Brain microvascular endothelial cell (primary cell): ENCODE measurements at regions not wholly inside any gene's neighbourhood (a gene's known extent, or its start where the extent isn't known, plus 50 kb on each side); places are given as distances from the start of the nearest gene placed in this dataset.

Source experiments
- DNase-seq: peaks from one replicate; pipeline ENCODE4 v3.0.0-alpha.2; 2020
- H3K27ac ChIP-seq: fragments of 250-450 bp; sonication (Bioruptor Pico); 2 replicates; pipeline ENCODE4 v1.5.1; 2020; ENCODE audit warnings: mild to moderate bottlenecking, moderate library complexity
- H3K27me3 ChIP-seq: fragments of 250-450 bp; sonication (Bioruptor Pico); replicated peaks from 2 replicates; pipeline ENCODE4 v1.5.1; 2020; ENCODE audit warnings: mild to moderate bottlenecking
- H3K36me3 ChIP-seq: fragments of 250-450 bp; sonication (Bioruptor Pico); replicated peaks from 2 replicates; pipeline ENCODE4 v1.5.1; 2020; ENCODE audit warnings: mild to moderate bottlenecking
- H3K4me3 ChIP-seq: 2 replicates; pipeline ENCODE4 v1.5.1; 2011; ENCODE audit warnings: low read depth, mild to moderate bottlenecking, control low read depth, low read length, moderate library complexity
- in situ Hi-C: cut with HindIII; loops from 2 replicates; pipeline ENCODE4 v1.10.0; 2017; ENCODE audit warnings: low sequenced_read_pairs, low pct_ligation_motif_present
- TF ChIP-seq, protein P1 (sequence below): IDR thresholded peaks from 2 replicates; pipeline ENCODE4 v1.5.1; 2011; ENCODE audit warnings: low read depth, mild to moderate bottlenecking, moderate library complexity, low read length, control low read depth, inconsistent platforms; ENCODE audit errors: missing control alignments

DNA sequence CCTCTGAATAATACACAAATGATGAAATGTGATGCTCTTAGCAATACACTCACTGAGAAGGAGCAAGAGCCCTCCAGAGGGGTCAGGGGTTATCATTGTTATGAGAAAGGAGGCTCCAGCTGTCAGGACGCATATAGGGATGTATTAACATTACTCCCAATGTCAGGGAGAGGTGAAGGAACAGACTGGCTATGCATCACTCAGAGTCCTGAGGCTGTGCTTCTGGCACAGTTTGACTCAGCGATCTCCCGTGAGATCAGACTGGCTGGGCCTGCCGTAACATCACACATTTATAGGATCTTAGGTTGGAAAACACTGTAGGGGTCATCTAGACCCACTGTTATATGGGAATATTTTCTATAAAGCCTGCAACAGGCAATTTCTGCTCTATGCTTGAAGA lies 226.5 kb upstream of the GLRA1 start:
- no peaks in the 10 kb centered on the region for H3K36me3 ChIP-seq
- H3K27ac ChIP-seq, result no peak overlapping the region
- TF ChIP-seq, protein P1, sequence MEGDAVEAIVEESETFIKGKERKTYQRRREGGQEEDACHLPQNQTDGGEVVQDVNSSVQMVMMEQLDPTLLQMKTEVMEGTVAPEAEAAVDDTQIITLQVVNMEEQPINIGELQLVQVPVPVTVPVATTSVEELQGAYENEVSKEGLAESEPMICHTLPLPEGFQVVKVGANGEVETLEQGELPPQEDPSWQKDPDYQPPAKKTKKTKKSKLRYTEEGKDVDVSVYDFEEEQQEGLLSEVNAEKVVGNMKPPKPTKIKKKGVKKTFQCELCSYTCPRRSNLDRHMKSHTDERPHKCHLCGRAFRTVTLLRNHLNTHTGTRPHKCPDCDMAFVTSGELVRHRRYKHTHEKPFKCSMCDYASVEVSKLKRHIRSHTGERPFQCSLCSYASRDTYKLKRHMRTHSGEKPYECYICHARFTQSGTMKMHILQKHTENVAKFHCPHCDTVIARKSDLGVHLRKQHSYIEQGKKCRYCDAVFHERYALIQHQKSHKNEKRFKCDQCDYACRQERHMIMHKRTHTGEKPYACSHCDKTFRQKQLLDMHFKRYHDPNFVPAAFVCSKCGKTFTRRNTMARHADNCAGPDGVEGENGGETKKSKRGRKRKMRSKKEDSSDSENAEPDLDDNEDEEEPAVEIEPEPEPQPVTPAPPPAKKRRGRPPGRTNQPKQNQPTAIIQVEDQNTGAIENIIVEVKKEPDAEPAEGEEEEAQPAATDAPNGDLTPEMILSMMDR, result no peak
- DNase-seq, result no peak
- no peak overlapping the region for H3K4me3 ChIP-seq
- H3K27me3 ChIP-seq, result no peaks in the 10 kb centered on the region
- in situ Hi-C loops, result no loop called here

DNA sequence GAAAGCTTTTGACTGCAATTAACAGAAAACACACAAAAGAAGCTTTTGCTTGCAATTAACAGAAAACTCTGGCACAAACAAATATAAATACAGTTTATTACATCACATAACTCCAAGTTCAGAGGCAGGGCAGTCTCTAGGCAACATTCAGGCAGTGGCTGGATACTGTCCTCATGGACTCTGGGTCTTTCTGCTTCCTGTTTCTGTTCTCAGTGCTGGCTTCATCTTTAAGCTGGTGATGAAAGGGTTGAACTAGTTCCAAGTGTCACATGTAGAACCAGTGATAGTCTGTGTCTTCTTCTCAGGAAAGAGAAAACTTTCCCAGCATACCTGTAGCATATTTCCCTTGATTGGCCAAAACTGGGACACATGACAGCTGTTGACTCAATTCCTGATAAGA lies 222.6 kb upstream of the GLRA1 start:
- Histone ChIP-seq H3K27ac (no peak overlapping the region), H3K36me3 (no peaks in the 10 kb centered on the region), H3K27me3 (no peaks in the 10 kb centered on the region), H3K4me3 (no peak overlapping the region)
- no peak for DNase-seq
- TF ChIP-seq, protein P1, result no peak
- in situ Hi-C loops, result no loop called here

DNA sequence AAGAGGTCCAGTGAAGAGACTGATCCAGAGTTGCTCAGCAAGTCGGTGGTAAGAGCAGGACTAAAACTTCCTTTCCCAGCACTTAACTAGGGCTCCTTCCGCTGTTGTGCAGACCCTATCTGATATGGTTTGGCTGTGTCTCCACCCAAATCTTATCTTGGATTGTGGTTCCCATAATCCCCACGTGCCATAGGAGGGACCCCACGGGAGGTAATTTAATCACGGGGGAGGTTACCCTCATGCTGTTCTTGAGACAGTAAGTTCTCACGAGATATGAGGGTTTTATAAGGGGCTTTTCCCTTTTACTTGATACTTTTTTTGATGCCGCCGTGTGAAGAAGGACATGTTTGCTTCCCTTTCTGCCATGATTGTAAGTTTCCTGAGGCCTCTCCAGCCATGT lies 221.9 kb upstream of the GLRA1 start:
- in situ Hi-C loops, result no loop called here
- TF ChIP-seq, protein P1, result no peak
- H3K36me3 ChIP-seq, result no peaks in the 10 kb centered on the region

DNA sequence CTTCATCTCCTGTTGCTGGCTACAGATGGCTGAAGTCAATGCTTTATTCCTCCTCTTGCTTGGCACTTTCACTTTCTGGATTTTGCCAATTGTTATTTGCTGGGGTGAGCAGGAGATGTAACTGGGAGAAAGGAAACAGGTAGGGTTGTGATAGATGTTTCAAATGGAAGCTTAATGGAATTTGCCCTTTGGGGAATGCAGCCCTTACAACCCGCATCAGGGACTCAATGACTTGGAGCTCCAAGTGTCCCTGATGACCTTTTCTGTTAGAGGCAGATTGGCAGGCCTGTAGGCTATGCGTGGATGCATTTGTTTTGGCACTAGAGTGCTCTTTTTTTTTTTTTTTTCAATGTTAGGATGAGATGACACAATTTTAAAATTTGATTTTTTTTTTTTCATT lies 219.9 kb upstream of the GLRA1 start:
- Histone ChIP-seq H3K27me3 (no peaks in the 10 kb centered on the region), H3K27ac (no peak overlapping the region), H3K4me3 (no peak overlapping the region), H3K36me3 (no peaks in the 10 kb centered on the region)
- TF ChIP-seq, protein P1, result no peak
- no peak for DNase-seq
- in situ Hi-C loops, result no loop called here

More for the DNA sequence above, 221.9 kb upstream of the GLRA1 start:
- Histone ChIP-seq H3K4me3 (no peak overlapping the region), H3K27me3 (no peaks in the 10 kb centered on the region), H3K27ac (no peak overlapping the region)
- DNase-seq, result no peak

DNA sequence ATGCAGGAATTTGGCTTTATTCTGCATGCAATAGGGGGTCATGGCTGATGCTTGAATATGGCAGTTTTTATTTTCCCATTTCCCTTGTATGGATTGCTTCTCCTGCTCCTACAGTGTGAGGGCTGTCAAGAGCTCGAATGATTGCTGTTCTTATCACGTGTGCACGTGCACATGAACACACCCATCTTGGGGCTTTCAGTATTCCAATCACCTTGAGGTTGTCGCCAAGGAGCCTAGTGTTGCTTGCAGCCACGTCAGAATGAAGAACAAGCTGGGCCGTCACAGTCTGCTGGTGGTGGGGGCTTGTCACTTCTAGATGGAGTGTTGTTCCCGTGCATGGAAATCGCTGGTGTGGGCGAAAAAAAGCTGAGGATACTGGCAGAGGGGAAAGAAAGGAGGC lies 219.4 kb upstream of the GLRA1 start:
- H3K27me3 ChIP-seq, result no peaks in the 10 kb centered on the region
- no peak overlapping the region for H3K4me3 ChIP-seq
- H3K27ac ChIP-seq, result no peak overlapping the region
- in situ Hi-C loops, result no loop called here
- no peaks in the 10 kb centered on the region for H3K36me3 ChIP-seq
- no peak for DNase-seq
- TF ChIP-seq, protein P1, result no peak

DNA sequence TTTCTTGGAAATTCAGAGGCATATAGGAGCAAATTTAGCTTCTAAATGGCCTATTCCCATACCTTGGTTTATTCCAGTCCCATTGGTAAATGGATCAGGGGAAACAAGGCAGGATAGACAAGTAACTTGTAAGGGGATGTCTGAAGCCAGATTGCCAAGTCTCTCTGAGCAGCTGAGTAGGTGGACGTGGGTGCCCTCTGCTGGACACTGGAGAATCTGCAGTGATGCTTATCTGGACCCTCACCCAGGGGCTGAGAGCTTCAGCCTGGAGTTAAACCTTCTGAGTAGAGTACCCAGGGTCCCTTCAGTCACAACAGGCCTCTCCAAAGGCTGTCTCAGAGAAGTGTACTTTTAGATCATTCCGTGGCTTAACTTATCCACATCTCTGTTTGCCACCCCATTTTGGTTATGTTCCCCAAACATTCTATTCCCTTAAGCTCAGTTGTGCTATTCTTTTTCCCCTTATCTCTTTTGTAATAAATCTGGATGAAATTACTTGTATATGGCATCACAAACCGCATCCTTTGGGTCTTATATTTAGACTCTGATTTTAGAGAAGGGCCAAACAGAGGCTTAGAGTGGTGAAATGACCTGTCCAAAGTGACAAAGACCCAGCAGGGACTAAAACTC lies 218.3 kb upstream of the GLRA1 start:
- in situ Hi-C loops, result no loop called here
- Histone ChIP-seq H3K27ac (no peak overlapping the region), H3K36me3 (no peaks in the 10 kb centered on the region), H3K27me3 (no peaks in the 10 kb centered on the region), H3K4me3 (no peak overlapping the region)
- peak; percentile 60 for DNase-seq
- TF ChIP-seq, protein P1, result peak; percentile 95
